HG03064 (cell line): ENCODE measurements at regions not wholly inside any gene's neighbourhood (a gene's known extent, or its start where the extent isn't known, plus 50 kb on each side); places are given as distances from the start of the nearest gene placed in this dataset.
"Not testable (repeated sequence)": the region's sequence is repeated elsewhere in the genome, so short reads cannot be mapped to it uniquely, and the experiment has no call there.

ENCODE experiments used
- ATAC-seq: cut with Tn5 transposase; IDR thresholded peaks from one replicate; pipeline ENCODE4 v1.9.1; 2021; ENCODE audit warnings: low read depth; ENCODE audit not compliant: unreplicated experiment

DNA sequence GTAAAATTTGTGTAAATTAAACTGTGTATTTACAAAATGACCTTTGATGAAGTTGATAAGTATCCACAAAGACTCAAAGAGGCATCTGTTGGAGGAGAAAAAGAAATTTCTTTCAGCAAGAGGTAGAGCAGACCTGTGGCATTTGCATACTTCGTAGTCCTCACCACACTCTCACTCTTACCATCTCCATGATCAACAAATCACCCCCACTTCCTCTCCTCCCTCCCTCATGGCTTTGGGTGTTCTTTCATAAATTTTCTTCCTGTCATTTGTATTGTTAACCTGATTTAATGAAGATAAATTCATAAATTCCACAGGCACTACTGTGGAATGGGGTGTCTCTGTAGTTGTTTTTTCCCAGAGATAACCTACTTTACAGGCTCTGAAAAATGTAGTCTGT is 366.5 kb downstream of the ZNF674 start:
- no peak for ATAC-seq

DNA sequence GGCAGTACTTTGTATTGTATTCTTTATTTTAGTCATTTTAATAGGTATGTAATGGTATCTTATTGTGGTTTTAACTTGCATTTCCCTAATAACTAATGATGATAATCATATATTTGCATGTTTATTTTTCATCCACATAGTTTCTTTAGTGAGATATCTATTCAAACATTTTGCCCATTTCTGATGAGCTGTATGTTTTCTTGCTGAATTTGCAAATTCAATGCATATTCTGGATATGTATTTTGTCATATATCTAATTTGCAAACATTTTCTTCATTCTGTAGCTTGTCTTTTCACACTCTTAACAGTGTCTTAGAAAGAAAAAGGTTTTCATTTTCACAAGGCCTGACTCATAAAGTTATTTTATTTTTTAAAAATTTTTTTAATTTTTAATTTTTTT is 372.1 kb downstream of the ZNF674 start:
- ATAC-seq = no peak

DNA sequence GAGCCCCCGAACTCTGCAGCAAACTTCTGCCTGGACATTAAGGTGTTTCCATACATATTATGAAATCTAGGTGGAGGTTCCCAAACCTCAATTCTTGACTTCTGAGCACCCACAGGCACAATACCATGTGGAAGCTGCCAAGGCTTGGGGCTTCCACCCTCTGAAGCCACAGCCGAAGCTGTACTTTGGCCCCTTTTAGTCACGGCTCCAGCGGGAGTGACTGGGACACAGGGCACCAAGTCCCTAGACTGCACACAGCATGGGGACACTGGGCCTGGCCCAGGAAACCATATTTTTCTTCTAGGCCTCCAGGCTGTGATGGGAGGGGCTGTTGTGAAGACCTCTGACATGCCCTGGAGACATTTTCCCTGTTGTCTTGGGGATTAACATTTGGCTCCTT is 373.8 kb downstream of the ZNF674 start:
- not testable (repeated sequence) for ATAC-seq

DNA sequence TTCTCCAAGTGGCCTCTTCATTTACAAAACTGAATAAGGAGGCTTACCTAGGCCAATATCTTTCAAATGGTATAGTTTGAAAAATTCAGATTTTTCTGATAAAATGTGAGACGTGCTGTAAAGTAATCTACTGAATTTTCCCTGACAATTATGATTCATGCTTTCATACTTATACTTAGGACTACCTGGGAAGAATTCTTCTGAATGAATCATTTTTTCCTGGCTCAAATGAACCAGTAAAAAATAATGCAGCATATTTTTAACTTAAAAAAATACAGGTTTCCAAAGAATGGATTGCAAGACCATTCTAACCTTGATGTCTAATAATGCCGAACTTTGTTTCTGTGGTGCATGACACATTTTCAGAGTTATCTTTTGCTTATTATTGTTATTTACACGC is 375.4 kb downstream of the ZNF674 start:
- no peak for ATAC-seq

DNA sequence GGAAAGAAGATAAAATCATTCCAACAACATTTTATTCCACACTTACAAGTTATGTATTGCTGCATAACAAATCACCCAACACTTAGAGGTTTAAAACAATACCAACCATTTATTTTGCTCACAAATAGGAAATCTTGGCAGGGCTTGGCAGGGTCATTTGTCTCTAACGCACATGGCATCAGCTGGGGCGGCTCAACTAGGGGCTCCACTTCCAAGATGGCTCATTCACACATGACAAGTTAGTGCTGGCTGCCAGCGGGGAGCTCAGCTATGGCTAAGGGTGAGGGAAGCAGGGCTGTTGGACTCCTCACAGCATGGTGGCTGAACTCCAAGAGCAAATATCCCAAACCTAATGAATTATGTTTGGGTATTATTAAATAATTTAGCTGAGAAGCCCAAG is 377.0 kb downstream of the ZNF674 start:
- no peak for ATAC-seq

DNA sequence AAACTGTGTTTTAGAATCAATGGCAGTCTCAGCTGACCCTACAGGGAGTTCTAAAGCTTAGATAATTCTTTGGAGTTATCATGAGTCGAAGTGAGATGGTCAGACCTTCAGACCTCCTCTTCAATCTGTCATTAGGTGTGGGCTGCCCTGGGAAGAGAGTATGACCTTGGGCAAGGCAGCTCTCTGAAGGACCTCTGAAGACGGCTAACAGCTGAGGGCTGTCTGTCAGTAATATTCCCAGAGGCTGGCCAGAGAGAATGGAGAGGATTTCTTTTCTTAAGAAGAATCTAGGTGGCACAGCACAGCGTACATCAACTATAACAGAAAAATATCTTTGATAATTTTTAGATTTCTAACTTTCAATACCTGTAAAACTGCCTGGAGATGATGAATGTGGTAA is 379.4 kb downstream of the ZNF674 start:
- ATAC-seq = no peak

DNA sequence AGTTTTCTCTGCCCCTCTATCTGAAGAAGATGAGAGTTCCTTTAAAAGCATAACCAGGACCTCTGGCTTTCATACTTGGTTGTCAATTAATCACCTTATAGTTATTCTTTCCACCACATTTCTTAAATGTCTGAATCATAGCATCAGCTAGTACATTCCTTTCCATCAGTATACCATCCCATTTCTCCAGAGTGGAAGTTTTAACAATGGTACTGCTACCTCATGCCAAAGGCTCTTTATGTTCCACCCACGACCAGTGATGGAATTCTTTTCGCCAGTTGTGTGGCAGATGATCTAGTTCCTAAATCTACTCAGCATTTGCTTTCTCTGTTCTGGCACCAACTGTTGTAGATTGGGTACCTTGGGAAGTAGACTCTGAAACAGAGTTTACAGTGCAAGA is 379.8 kb downstream of the ZNF674 start:
- ATAC-seq = no peak

DNA sequence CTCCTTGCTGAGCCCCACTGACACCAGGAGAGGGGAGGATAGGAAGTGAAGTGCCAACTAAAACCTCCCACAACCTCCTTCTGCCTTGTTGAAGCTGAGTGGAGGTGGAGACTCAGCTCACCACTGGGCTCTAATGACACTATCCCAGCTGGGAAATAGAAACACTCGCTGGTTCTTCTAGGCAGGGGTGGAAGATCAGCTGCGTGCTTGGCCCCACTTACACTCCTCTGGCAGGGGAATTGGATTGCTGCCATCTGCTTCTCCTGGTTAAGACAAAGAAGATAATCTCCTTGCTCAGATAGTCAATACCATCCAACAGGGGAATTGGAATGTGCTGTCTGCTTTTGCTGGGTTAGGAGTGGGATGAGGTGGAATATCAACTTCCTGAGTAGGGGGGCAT is 392.5 kb downstream of the ZNF674 start:
- no peak for ATAC-seq

DNA sequence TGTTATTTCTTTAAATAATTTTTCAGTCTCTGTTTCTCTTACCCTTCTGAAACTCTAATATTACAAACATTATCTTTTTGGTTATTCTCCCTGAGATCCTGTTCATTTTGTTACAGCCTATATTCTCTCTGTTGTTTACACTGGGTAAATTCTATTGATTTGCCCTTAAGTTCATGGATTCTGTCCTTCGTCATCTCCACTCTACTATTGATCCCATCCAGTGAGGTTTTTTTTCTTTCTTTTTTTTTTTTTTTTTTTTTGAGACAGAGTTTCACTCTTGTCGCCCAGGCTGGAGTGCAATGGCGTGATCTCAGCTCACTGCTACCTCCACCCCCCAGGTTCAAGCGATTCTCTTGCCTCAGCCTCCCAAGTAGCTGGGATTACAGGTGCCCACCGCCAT is 393.9 kb downstream of the ZNF674 start:
- ATAC-seq = not testable (repeated sequence)

DNA sequence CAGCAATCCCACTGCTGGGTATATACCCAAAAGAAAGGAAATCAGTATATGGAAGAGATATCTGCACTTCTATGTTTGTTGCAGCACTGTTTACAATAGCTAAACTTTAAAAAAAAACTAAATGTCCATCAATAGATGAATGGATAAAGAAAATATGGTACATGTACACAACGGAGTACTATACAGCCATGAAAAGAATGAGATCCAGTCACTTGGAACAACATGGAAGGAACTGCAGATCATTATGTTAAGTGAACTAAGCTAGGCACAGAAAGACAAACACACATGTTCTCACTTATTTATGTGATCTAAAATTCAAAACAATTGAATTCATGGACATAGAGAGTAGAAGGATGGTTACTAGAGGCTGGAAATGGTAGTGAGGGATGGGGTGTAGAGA is 400.7 kb downstream of the ZNF674 start:
- no peak for ATAC-seq

DNA sequence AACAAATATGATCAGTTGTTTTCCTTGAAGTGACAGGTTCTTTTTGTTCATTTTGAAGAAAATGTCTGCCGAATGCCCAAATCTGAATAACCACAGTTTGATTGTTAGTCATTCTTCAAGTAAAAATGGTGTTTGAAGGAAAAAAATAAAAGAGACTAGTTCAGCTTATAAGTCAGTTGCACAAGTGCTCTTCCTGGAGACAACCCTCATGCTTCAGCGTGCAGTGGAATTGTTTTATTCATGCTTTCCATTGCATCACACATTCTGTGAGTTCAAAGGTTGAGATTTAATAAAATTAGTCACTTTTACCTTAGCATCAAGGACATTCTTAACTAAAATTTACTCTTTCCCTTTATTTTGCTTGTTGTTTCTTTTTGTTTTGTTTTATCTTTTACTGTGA is 404.9 kb downstream of the ZNF674 start:
- ATAC-seq = no peak

DNA sequence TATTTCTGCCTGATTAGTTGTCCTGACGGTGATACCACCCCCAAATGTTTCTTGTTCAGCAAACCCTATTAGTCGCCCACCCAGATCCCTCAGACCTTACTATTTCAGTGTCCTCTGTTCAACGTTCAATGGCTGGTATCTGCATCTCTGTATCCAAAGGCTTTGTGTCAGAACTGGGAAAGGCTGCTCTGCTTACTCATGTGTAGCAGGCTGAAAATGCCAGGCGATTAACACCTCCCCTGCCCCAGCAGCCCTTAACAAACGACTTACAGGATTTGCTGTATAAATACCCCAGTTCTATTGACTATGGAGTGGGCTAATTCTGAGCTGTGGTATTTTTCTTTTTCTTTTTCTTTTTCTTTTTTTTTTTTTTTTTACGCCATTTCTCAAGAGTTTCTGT is 415.0 kb downstream of the ZNF674 start:
- ATAC-seq = no peak

DNA sequence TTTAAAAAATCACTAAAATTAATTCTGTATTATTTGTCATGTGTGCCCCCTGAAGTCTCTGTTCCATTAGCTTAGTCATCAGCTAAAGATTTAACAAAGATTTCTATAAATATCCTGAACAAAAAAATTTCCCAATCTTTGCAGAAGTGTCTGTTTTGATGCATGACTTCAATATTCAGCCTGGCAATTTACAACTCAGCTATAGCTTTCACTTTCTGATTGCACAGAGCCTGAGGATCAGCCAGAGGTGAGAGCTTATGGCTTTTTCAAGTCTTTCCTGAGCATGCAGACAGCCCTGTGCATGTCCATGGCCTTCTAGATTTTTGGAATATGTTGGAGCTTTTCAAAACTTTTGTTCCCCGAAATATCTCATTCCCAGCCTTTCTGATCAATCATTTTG is 420.1 kb downstream of the ZNF674 start:
- ATAC-seq = no peak

DNA sequence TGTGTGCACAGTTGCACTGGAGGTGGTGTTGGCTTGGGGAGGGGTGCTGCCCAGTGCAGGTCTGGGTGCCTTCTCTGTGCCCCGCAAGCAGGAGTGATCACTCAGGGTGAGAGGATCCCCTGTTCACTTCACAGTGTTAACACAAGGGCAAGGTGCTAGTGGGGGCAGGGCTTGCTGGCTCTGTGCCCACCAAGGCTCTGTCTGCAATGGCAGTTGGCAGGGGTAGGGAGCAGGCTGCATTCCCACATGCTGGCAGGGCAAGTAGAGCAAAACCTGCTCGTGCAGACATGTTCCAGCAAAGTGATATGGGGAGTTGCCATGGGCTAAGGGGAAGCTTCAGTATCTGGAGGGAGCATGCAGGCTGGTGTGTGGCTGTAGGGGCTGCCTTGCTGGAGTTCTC is 428.0 kb downstream of the ZNF674 start:
- no peak for ATAC-seq

DNA sequence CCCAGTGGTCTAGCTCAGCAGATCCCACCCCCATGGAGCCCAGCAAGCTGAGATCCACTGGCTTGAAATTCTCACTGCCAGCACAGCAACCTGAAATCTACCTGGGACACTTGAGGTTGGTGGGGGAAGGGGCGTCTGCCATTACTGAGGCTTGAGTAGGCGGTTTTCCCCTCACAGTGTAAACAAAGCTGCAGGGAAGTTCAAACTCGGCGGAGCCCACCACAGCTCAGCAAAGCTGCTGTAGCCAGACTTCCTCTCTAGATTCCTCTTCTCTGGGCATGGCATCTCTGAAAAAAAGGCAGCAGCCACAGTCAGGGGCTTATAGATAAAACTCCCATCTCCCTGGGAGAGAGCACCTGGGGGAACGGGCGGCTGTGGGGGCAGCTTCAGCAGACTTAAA is 457.9 kb downstream of the ZNF674 start:
- not testable (repeated sequence) for ATAC-seq

DNA sequence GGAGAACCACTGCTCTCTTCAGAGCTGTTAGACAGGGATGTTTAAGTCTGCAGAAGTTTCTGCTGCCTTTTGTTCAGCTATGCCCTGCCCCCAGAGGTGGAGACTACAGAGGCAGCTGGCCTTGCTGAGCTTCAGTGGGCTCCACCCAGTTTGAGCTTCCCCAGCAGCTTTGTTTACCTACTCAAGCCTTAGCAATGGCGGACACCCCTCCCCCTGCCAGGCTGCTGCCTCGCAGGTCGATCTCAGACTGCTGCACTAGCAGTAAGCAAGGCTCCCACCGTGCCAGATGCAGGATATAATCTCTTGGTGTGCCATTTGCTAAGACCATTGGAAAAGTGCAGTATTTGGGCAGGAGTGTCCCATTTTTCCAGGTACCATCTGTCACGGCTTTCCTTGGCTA is 465.1 kb downstream of the ZNF674 start:
- not testable (repeated sequence) for ATAC-seq

DNA sequence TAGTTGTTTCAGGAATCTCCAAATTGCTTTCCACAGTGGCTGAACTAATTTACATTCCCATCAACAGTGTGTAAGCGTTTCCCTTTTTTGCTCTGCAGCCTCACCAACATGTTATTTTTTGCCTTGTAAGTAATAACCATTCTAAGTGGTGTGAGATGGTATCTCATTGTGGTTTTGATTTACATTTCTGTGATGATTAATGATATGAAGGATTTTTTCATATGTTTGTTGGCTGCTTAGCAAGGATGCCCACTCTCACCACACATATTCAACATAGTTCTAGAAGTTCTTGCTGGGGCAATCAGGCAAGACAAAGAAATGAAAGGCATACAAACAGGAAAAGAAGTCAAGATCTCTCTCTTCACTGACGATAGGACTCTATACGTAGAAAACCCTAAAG is 472.4 kb downstream of the ZNF674 start:
- no peak for ATAC-seq

DNA sequence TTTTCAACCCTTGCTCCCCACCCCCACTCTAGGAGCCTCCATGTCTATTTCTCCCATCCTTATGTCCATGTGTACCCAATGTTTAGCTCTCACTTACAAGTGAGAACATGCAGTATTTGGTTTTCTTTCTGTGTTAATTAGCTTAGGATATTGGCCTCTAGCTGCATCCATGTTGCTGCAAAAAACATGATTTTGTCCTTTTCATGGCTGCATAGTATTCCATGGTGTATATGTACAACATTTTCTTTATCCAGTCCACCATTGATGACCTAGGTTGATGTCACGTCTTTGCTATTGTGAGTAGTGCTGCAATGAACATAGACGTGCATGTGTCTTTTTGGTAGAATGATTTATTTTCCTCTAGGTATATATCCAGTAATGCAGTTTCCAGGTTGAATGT is 472.8 kb downstream of the ZNF674 start:
- no peak for ATAC-seq

DNA sequence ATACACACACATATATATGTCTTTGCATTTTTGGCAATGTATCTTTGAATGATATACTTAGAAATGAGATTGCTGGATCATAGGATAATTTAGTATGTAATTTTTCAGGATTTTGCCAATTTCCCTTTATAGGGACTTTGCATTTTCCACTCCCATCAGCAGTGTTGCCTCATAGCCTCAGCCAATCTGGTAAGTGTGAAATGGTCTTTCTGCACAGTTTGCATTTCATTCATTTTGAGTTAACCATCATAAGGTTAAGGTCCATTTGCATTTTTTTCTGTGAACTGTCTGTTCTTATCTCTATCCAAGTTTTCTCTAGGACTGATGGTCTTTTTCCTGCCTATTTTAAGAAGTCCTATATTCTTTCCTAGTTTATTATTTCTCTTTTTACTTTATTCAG is 474.8 kb downstream of the ZNF674 start:
- ATAC-seq = no peak

DNA sequence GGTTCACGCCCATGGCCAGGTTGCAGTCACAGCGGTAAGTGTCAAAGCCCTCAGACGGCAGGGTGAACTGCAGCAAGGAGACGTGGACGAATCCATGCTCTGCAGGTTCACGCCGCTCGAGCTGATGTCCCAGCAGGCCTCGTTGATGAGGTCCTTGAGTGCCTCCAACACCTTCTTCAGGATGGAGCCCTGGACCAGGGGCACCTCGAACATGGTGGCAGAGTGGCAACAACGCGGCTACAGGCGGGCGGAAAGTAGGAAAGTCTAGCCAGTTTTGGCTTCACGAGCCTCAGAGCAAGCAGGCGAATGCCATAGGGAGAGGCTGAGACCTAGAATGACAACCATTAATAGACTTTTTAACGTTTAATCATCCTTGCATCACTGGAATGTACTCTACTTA is 485.9 kb downstream of the ZNF674 start:
- ATAC-seq = no peak

DNA sequence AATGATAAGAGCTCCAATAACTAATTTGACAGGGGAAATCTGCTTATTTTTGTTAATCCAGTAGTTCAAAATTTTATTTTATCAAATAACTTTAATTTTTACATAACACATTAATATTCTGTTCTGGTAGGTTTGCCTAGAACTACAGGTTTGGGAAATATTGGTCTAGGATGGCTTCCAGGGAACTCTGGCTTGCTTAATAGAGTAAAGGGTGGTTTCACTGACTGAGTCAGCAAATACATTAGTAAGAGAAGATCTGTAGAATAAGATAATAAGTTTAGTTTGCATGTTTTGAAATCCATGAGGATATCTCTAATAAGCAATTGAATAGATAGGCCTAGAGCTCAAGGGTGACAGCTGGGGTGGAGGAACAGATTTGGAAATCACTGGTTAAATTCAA is 500.7 kb downstream of the ZNF674 start:
- no peak for ATAC-seq

DNA sequence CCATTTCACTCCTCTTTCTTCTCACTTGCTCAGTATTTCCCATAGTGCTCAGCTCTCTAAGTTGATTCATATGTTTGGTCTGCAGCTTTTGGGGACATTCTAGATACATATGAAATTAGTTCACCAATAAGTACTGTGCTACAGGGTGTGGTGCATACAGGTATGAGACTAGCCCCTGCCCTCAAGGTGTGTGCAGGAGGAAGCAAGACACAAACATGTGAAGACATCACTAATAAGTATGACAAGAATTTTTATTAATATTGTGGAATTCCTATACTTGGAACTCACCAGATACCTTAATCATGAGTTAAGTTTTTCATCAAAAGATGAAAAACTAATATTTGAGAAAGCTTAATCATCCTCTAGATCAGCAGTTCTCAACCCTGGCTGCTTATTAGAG is 505.2 kb downstream of the ZNF674 start:
- ATAC-seq = no peak

DNA sequence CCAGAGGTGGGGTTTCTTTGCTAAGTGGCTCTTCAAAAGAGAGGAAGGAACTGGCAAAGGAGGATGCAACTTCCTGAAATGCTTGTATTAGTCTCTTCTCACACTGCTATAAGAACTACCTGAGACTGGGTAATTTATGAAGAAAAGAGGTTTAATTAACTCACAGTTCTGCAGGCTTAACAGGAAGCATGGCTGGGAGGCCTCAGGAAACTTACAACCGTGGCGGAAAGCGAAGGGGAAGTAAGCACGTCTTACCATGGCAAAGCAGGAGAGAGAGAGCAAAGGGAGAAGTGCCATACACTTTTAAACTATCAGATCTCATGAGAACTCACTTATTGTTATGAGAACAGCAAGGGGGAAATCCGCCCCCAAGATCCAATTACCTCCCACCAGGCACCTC is 505.7 kb downstream of the ZNF674 start:
- no peak for ATAC-seq

DNA sequence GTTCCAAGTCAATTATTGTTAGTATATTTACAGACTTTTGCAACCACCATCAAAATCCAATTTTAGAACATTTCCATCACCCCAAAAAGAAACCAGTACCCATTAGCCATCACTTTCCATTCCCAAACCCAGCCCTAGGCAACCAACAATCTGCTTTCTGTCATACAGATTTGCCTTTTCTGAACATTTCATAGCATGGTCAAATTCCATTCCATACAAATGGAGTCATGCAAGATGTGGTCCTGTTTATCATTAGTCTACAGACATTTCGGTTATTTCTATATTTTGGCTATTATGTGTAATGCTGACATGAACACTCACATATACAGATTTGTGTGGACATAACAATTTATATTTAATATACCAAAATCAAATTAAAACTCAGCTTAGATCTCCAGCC is 508.7 kb downstream of the ZNF674 start:
- no peak for ATAC-seq
